ENCODE measurements at regions not wholly inside any gene's neighbourhood (a gene's known extent, or its start where the extent isn't known, plus 50 kb on each side); places are given as distances from the start of the nearest gene placed in this dataset.
A peak's percentile ranks its signal among the peaks of the same experiment; 100 is the strongest.

- Histone ChIP-seq H3K4me3 (replicated peaks; ENCODE audit: low read depth, low read length) (no peak overlapping the region), H3K36me3 (ENCODE audit: control insufficient read depth, insufficient read depth, low read length) (no peaks in the 10 kb centered on the region), H3K27me3 (replicated peaks; ENCODE audit: control insufficient read depth, insufficient read depth, low read length) (no peaks in the 10 kb centered on the region)
- DNase-seq (ENCODE audit: extremely low read depth, insufficient read length): no peak
- no peak for TF ChIP-seq CTCF (IDR thresholded peaks at IDR 0.05; ENCODE audit: insufficient read depth, low read length, poor library complexity, severe bottlenecking)
These were observed 185.0 kb downstream of the ZBTB18 start for GRCh38 chr1:244236101-244236500.

GRCh38 chr1:244236721-244237120 lies 185.6 kb downstream of the ZBTB18 start:
- TF ChIP-seq CTCF (IDR thresholded peaks at IDR 0.05; ENCODE audit: insufficient read depth, low read length, poor library complexity, severe bottlenecking): no peak
- Histone ChIP-seq H3K27me3 (replicated peaks; ENCODE audit: control insufficient read depth, insufficient read depth, low read length) (no peaks in the 10 kb centered on the region), H3K36me3 (ENCODE audit: control insufficient read depth, insufficient read depth, low read length) (no peaks in the 10 kb centered on the region), H3K4me3 (replicated peaks; ENCODE audit: low read depth, low read length) (no peak overlapping the region)
- no peak for DNase-seq (ENCODE audit: extremely low read depth, insufficient read length)

- Histone ChIP-seq H3K27me3 (replicated peaks; ENCODE audit: control insufficient read depth, insufficient read depth, low read length) (no peaks in the 10 kb centered on the region), H3K4me3 (replicated peaks; ENCODE audit: low read depth, low read length) (no peak overlapping the region), H3K36me3 (ENCODE audit: control insufficient read depth, insufficient read depth, low read length) (no peaks in the 10 kb centered on the region)
- TF ChIP-seq CTCF (IDR thresholded peaks at IDR 0.05; ENCODE audit: insufficient read depth, low read length, poor library complexity, severe bottlenecking): no peak
- DNase-seq (ENCODE audit: extremely low read depth, insufficient read length): no peak
These were observed 186.4 kb downstream of the ZBTB18 start for GRCh38 chr1:244237445-244237844.

GRCh38 chr1:244239261-244239770 lies 188.2 kb downstream of the ZBTB18 start:
- peak; percentile 13 for DNase-seq (ENCODE audit: extremely low read depth, insufficient read length)
- TF ChIP-seq CTCF (IDR thresholded peaks at IDR 0.05; ENCODE audit: insufficient read depth, low read length, poor library complexity, severe bottlenecking): no peak
- Histone ChIP-seq H3K4me3 (replicated peaks; ENCODE audit: low read depth, low read length) (no peak overlapping the region), H3K36me3 (ENCODE audit: control insufficient read depth, insufficient read depth, low read length) (no peaks in the 10 kb centered on the region), H3K27me3 (replicated peaks; ENCODE audit: control insufficient read depth, insufficient read depth, low read length) (no peaks in the 10 kb centered on the region)

GRCh38 chr1:244241438-244241837 lies 190.4 kb downstream of the ZBTB18 start:
- no peak for DNase-seq (ENCODE audit: extremely low read depth, insufficient read length)
- no peaks in the 10 kb centered on the region for H3K27me3 ChIP-seq (replicated peaks; ENCODE audit: control insufficient read depth, insufficient read depth, low read length)
- H3K4me3 ChIP-seq (replicated peaks; ENCODE audit: low read depth, low read length): no peak overlapping the region
- TF ChIP-seq CTCF (IDR thresholded peaks at IDR 0.05; ENCODE audit: insufficient read depth, low read length, poor library complexity, severe bottlenecking): no peak
- no peaks in the 10 kb centered on the region for H3K36me3 ChIP-seq (ENCODE audit: control insufficient read depth, insufficient read depth, low read length)

GRCh38 chr1:244242446-244242845 lies 191.4 kb downstream of the ZBTB18 start:
- DNase-seq (ENCODE audit: extremely low read depth, insufficient read length): no peak
- no peaks in the 10 kb centered on the region for H3K36me3 ChIP-seq (ENCODE audit: control insufficient read depth, insufficient read depth, low read length)
- no peak for TF ChIP-seq CTCF (IDR thresholded peaks at IDR 0.05; ENCODE audit: insufficient read depth, low read length, poor library complexity, severe bottlenecking)
- H3K4me3 ChIP-seq (replicated peaks; ENCODE audit: low read depth, low read length): no peak overlapping the region
- H3K27me3 ChIP-seq (replicated peaks; ENCODE audit: control insufficient read depth, insufficient read depth, low read length): no peaks in the 10 kb centered on the region
